ENCODE measurements at regions not wholly inside any gene's neighbourhood (a gene's known extent, or its start where the extent isn't known, plus 50 kb on each side); places are given as distances from the start of the nearest gene placed in this dataset.

GRCh38 chr12:86331012-86331411 is 74.8 kb upstream of the MGAT4C start:
- DNase-seq: no peak

- DNase-seq: no peak
Observed at GRCh38 chr12:86312232-86312631, 56.0 kb upstream of the MGAT4C start.

All from RPMI8226 (cell line).